CD4-positive, alpha-beta T cell treated with Interleukin-6 for 4 hours (primary cell): ENCODE measurements at regions not wholly inside any gene's neighbourhood (a gene's known extent, or its start where the extent isn't known, plus 50 kb on each side); places are given as distances from the start of the nearest gene placed in this dataset.

Experiments
- DNase-seq: peaks from one replicate; pipeline ENCODE4 v3.0.0-alpha.2; 2020; ENCODE audit warnings: mixed read lengths

- no peak for DNase-seq
Observed at GRCh38 chr1:57784356-57784755, 360.5 kb upstream of the DAB1 start.

- DNase-seq = no peak
Observed at GRCh38 chr1:57782357-57782756, 358.5 kb upstream of the DAB1 start.

GRCh38 chr1:57772580-57773195 lies 348.8 kb upstream of the DAB1 start:
- no peak for DNase-seq

- no peak for DNase-seq
Observed at GRCh38 chr1:57770772-57771171, 346.9 kb upstream of the DAB1 start.

GRCh38 chr1:57770236-57770635 lies 346.4 kb upstream of the DAB1 start:
- no peak for DNase-seq

GRCh38 chr1:57761628-57762027 lies 337.8 kb upstream of the DAB1 start:
- DNase-seq = no peak

- DNase-seq = no peak
Observed at GRCh38 chr1:57752843-57753242, 329.0 kb upstream of the DAB1 start.

- DNase-seq = no peak
Observed at GRCh38 chr1:57748719-57749118, 324.9 kb upstream of the DAB1 start.

GRCh38 chr1:57747818-57748217 lies 324.0 kb upstream of the DAB1 start:
- DNase-seq = no peak

GRCh38 chr1:57741521-57741920 lies 317.7 kb upstream of the DAB1 start:
- DNase-seq = no peak

GRCh38 chr1:57736940-57737339 lies 313.1 kb upstream of the DAB1 start:
- no peak for DNase-seq

GRCh38 chr1:57729181-57729580 lies 305.3 kb upstream of the DAB1 start:
- no peak for DNase-seq

- DNase-seq = no peak
Observed at GRCh38 chr1:57727121-57727520, 303.3 kb upstream of the DAB1 start.

GRCh38 chr1:57725318-57725717 lies 301.5 kb upstream of the DAB1 start:
- no peak for DNase-seq

GRCh38 chr1:57724535-57724934 lies 300.7 kb upstream of the DAB1 start:
- no peak for DNase-seq

GRCh38 chr1:57722285-57722978 lies 298.6 kb upstream of the DAB1 start:
- DNase-seq = no peak

- DNase-seq = no peak
Observed at GRCh38 chr1:57721001-57721400, 297.1 kb upstream of the DAB1 start.

- no peak for DNase-seq
Observed at GRCh38 chr1:57719274-57719673, 295.4 kb upstream of the DAB1 start.

- DNase-seq = no peak
Observed at GRCh38 chr1:57713501-57713900, 289.6 kb upstream of the DAB1 start.

- DNase-seq = no peak
Observed at GRCh38 chr1:57712846-57713245, 289.0 kb upstream of the DAB1 start.

GRCh38 chr1:57711326-57711725 lies 287.5 kb upstream of the DAB1 start:
- DNase-seq = no peak

- DNase-seq = no peak
Observed at GRCh38 chr1:57707631-57708030, 283.8 kb upstream of the DAB1 start.

- no peak for DNase-seq
Observed at GRCh38 chr1:57704811-57705210, 281.0 kb upstream of the DAB1 start.

GRCh38 chr1:57704231-57704630 lies 280.4 kb upstream of the DAB1 start:
- DNase-seq = no peak

GRCh38 chr1:57696904-57697303 lies 273.0 kb upstream of the DAB1 start:
- no peak for DNase-seq
